Sigmoid colon (tissue), 3 donors: ENCODE measurements at regions not wholly inside any gene's neighbourhood (a gene's known extent, or its start where the extent isn't known, plus 50 kb on each side); places are given as distances from the start of the nearest gene placed in this dataset.

Experiments used
- CTCF ChIP-seq, 4 experiments: fragments of 450-650 bp in 3 of 4; fragments of 200-600 bp in 1 of 4; IDR thresholded peaks; one replicate each; pipeline ENCODE4 v1.5.1; 2016 to 2019; ENCODE audit warnings: antibody characterized with exemption in 4 of 4, mild to moderate bottlenecking in 3 of 4, moderate library complexity in 2 of 4
- POLR2A ChIP-seq, 2 donors: fragments of 450-650 bp; IDR thresholded peaks; one replicate each; pipeline ENCODE4 v1.6.1; 2016; ENCODE audit warnings: antibody characterized with exemption in 2 of 2, mild to moderate bottlenecking in 2 of 2, moderate library complexity in 2 of 2

GRCh38 chr11:45382133-45382878, 96.2 kb upstream of the SYT13 start:
- TF ChIP-seq CTCF (IDR thresholded peaks at IDR 0.05) (no peak), POLR2A (IDR thresholded peaks at IDR 0.05) (no peak)
